Esophagus squamous epithelium (tissue), 4 donors: ENCODE measurements at regions not wholly inside any gene's neighbourhood (a gene's known extent, or its start where the extent isn't known, plus 50 kb on each side); places are given as distances from the start of the nearest gene placed in this dataset.

Experiments
- POLR2A ChIP-seq, 4 donors: fragments of 450-650 bp; IDR thresholded peaks; one replicate each; pipeline ENCODE4 v1.6.1; 2017; ENCODE audit warnings: antibody characterized with exemption in 4 of 4, mild to moderate bottlenecking in 4 of 4, moderate library complexity in 3 of 4
- TF ChIP-seq, protein P1 (sequence below), 6 experiments: fragments of 450-650 bp in 4 of 6; fragments of 200-600 bp in 2 of 6; sonication (generic) in 2 of 6; IDR thresholded peaks; one replicate each; pipeline ENCODE4 v1.5.1; 2016 to 2019; ENCODE audit warnings: antibody characterized with exemption in 6 of 6, mild to moderate bottlenecking in 4 of 6, moderate library complexity in 4 of 6

DNA sequence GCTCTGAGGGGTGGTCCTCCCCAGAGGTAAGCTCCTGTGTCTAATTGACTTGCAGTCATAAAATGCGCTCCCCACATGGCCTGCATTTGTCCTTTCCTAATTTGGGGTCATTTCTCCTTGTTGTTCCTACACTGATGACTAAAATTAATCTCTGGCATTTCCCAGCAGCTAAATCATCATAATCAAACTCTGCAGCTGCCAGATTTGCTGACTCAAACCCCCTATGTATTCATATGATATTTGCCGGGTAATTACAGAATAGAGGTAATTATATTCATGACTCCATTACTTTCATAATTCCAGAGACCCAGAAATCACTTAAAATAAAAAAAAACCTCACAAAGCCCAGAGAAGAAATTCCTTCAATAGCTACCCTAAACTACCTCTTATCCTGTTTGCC is 331.4 kb upstream of the KLHL29 start:
- TF ChIP-seq, protein P1, sequence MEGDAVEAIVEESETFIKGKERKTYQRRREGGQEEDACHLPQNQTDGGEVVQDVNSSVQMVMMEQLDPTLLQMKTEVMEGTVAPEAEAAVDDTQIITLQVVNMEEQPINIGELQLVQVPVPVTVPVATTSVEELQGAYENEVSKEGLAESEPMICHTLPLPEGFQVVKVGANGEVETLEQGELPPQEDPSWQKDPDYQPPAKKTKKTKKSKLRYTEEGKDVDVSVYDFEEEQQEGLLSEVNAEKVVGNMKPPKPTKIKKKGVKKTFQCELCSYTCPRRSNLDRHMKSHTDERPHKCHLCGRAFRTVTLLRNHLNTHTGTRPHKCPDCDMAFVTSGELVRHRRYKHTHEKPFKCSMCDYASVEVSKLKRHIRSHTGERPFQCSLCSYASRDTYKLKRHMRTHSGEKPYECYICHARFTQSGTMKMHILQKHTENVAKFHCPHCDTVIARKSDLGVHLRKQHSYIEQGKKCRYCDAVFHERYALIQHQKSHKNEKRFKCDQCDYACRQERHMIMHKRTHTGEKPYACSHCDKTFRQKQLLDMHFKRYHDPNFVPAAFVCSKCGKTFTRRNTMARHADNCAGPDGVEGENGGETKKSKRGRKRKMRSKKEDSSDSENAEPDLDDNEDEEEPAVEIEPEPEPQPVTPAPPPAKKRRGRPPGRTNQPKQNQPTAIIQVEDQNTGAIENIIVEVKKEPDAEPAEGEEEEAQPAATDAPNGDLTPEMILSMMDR (IDR thresholded peaks at IDR 0.05): no peak
- no peak for TF ChIP-seq POLR2A (IDR thresholded peaks at IDR 0.05)
